Heart right ventricle (tissue), 16 donors: ENCODE measurements at regions not wholly inside any gene's neighbourhood (a gene's known extent, or its start where the extent isn't known, plus 50 kb on each side); places are given as distances from the start of the nearest gene placed in this dataset.

ENCODE experiments used
- ATAC-seq, 8 donors: fragments of 200-7000 bp; cut with Tn5 transposase; one replicate each; pipeline ENCODE4 v1.9.1; 2020; ENCODE audit warnings: mild to moderate bottlenecking in 8 of 8, moderate library complexity in 8 of 8, moderate number of reproducible peaks in 1 of 8
- DNase-seq, 2 donors: peaks; one replicate each; pipeline ENCODE4 v3.0.0-alpha.2; 2020
- H3K27ac ChIP-seq, 10 donors: fragments of 200-600 bp; sonication (generic) in 2 of 10; one replicate each; pipeline versions ENCODE4 v1.5.0 to v1.8.0; 2020 to 2022; ENCODE audit warnings: mild to moderate bottlenecking in 3 of 10
- H3K27me3 ChIP-seq, 7 donors: fragments of 200-600 bp; one replicate each; pipeline ENCODE4 v1.8.0; 2021 to 2022; ENCODE audit warnings: mild to moderate bottlenecking in 2 of 7
- H3K36me3 ChIP-seq, 9 donors: fragments of 200-600 bp; sonication (generic) in 1 of 9; one replicate each; pipeline versions ENCODE4 v1.5.0 to v1.8.0; 2020 to 2022; ENCODE audit warnings: mild to moderate bottlenecking in 2 of 9
- H3K4me1 ChIP-seq, 9 donors: fragments of 200-600 bp; sonication (generic) in 1 of 9; one replicate each; pipeline versions ENCODE4 v1.5.0 to v1.8.0; 2020 to 2022; ENCODE audit warnings: mild to moderate bottlenecking in 4 of 9
- H3K4me3 ChIP-seq, 10 donors: fragments of 200-600 bp; sonication (generic) in 2 of 10; one replicate each; pipeline versions ENCODE4 v1.5.0 to v1.8.0; 2020 to 2022; ENCODE audit warnings: mild to moderate bottlenecking in 7 of 10, moderate library complexity in 2 of 10
- H3K9me3 ChIP-seq, 11 donors: fragments of 200-600 bp in 10 of 11; sonication (generic) in 2 of 11; one replicate each; pipeline versions ENCODE4 v1.5.0 to v1.8.0; 2013 to 2022; ENCODE audit warnings: mild to moderate bottlenecking in 2 of 11, control low read depth in 1 of 11, moderate library complexity in 1 of 11
- WGBS, 2 donors: extraction: QIAGEN DNeasy Blood & Tissue Kit; methylation state at CpG; one replicate each; pipeline ENCODE4 v1.1.7; 2013; ENCODE audit warnings: inconsistent platforms in 1 of 2; 5-methylcytosine and 5-hydroxymethylcytosine counted together
- intact Hi-C, 10 donors: fragments of 100-400 bp; cut with DNase I; formaldehyde crosslinking; loops; one replicate each; pipeline versions ENCODE4 v1.11.1 to v1.14.2; 2022
- TF ChIP-seq, protein P1 (sequence below), 9 donors: fragments of 200-600 bp; sonication (generic) in 2 of 9; IDR thresholded peaks; one replicate each; pipeline versions ENCODE4 v1.5.0 to v1.8.0; 2021 to 2022; ENCODE audit warnings: antibody characterized with exemption in 9 of 9, mild to moderate bottlenecking in 5 of 9, moderate library complexity in 1 of 9
- donor health status: Arrhythmogenic right ventricular cardiomyopathy.
- donor health status: ischemic (EF 13 %, LVEDD 7.1; RV severe dilation, severe dysfunction).
- donor health status: healthy with polysubstance abuse.
- donor health status: DM: no; HTN: yes; CAD: no.
- donor health status: DM: no; HTN: no; CAD: no.
- donor health status: ischemic (EF 25% LVEDD 6.9; RV normal size, moderate dysfunction).
- donor health status: ischemic (EF 25% LVEDD 5.7; RV mildly dilated, moderate dysfunction).
- donor health status: healthy.
- donor health status: DM: yes; HTN: yes; CAD: no.
- donor health status: Ischemic cardiomyopathy.
- donor health status: ischemic (EF 35%, LVEDD 5.7; RV mildly dilated, moderate dysfunction).
- donor health status: nonischemic (EF 11% LVEDD 7.7; RV severe dilation, severe dysfunction).
- donor health status: DM: yes; HTN: yes; CAD: no.
- donor health status: PGD.
- donor health status: ischemic (EF 29% LVEDD 5.4; RV normal size, mild dysfunction).
- donor health status: nonischemic (EF 23%, LVEDD 6.1; RV moderate dilation, normal function).

- peaks cover 0 to 6% (median 0%) of the 10 kb centered on the region in 7 donors for H3K27me3 ChIP-seq
- DNase-seq, result no peak
- H3K4me3 ChIP-seq, result no peak overlapping the region
- no peak overlapping the region for H3K27ac ChIP-seq
- WGBS, 2 donors, result 85 to 88% methylated on average over 8 of the region's 8 CpGs
- no peaks in the 10 kb centered on the region for H3K9me3 ChIP-seq
- no peaks in the 10 kb centered on the region for H3K36me3 ChIP-seq
- ATAC-seq, result no peak
- intact Hi-C loops, result no loop called here
- no peaks in the 10 kb centered on the region for H3K4me1 ChIP-seq
- TF ChIP-seq, protein P1, sequence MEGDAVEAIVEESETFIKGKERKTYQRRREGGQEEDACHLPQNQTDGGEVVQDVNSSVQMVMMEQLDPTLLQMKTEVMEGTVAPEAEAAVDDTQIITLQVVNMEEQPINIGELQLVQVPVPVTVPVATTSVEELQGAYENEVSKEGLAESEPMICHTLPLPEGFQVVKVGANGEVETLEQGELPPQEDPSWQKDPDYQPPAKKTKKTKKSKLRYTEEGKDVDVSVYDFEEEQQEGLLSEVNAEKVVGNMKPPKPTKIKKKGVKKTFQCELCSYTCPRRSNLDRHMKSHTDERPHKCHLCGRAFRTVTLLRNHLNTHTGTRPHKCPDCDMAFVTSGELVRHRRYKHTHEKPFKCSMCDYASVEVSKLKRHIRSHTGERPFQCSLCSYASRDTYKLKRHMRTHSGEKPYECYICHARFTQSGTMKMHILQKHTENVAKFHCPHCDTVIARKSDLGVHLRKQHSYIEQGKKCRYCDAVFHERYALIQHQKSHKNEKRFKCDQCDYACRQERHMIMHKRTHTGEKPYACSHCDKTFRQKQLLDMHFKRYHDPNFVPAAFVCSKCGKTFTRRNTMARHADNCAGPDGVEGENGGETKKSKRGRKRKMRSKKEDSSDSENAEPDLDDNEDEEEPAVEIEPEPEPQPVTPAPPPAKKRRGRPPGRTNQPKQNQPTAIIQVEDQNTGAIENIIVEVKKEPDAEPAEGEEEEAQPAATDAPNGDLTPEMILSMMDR (IDR thresholded peaks at IDR 0.05), result no peak
Observed at GRCh38 chr6:8361259-8361658, 74.1 kb downstream of the SLC35B3 start.

- TF ChIP-seq, protein P1 (IDR thresholded peaks at IDR 0.05), result no peak
- H3K27ac ChIP-seq, result no peak overlapping the region
- H3K9me3 ChIP-seq, result no peaks in the 10 kb centered on the region
- H3K4me1 ChIP-seq, result no peaks in the 10 kb centered on the region
- H3K4me3 ChIP-seq, result no peak overlapping the region
- H3K27me3 ChIP-seq, result no peaks in the 10 kb centered on the region
- intact Hi-C loops, result no loop called here
- ATAC-seq (no peak), DNase-seq (no peak)
- 66 to 68% methylated on average over 4 of the region's 4 CpGs for WGBS, 2 donors
- H3K36me3 ChIP-seq, result no peaks in the 10 kb centered on the region
Observed at GRCh38 chr6:8352966-8353340, 82.4 kb downstream of the SLC35B3 start.

DNA sequence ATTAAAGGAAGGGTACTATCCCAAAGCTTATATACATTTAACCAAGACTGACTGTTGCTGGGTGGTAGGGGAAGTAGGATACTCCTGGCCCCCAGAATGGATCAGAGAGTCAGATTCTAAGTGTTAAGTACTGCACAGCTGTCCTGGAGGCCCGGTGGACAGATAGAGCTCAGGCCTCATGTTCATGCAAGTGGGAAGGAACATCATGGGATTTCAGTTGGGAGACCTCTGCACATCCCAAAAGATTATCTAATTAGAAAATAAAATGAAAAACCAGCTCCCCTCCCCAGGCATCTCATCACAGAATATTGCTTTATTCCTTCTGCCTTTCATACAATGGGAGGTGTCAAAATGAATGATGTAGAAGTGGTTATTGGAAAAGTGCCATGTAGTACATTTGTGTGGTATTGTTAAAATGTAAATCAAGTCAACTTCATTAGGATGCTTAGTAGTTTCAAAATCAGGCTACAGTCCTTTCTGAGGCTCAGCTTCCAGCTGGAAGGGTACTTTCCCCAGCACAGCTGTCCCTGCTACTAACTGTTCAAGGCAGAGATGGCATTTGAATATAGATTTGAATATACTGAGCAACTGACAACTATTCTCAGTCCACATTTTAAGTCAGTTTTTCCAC, 82.9 kb downstream of the SLC35B3 start:
- Histone ChIP-seq H3K36me3 (no peaks in the 10 kb centered on the region), H3K27ac (no peak overlapping the region), H3K4me3 (no peak overlapping the region), H3K27me3 (no peaks in the 10 kb centered on the region), H3K4me1 (no peaks in the 10 kb centered on the region), H3K9me3 (no peaks in the 10 kb centered on the region)
- ATAC-seq (no peak), DNase-seq (no peak)
- 82 to 93% methylated on average over 1 of the region's 1 CpG for WGBS, 2 donors
- TF ChIP-seq, protein P1 (IDR thresholded peaks at IDR 0.05), result no peak
- intact Hi-C loops, result no loop called here

DNA sequence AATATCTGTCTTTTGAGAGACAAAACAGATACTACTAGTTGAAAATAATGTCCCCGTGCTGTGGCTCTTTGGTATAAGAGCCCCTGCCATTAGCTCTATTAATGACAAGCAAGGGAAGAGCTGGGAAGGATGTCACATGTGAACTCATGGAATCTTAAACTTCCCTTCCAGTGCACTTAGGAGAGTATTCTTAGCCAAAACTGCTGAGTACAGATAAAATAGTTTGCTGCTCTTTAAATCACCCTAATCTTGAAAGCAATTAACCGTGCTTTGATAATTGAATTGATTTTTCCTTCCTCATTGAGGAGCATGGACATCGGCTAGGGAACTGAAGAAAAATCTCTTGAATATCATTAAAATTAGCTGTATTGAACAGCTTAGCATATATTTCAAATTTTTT, 91.7 kb downstream of the SLC35B3 start:
- intact Hi-C loops, result no loop called here
- Histone ChIP-seq H3K9me3 (peaks cover 0 to 11% (median 0%) of the 10 kb centered on the region in 11 donors), H3K27ac (no peak overlapping the region), H3K36me3 (no peaks in the 10 kb centered on the region), H3K4me3 (no peak overlapping the region), H3K4me1 (no peaks in the 10 kb centered on the region), H3K27me3 (peaks cover 0 to 9% (median 0%) of the 10 kb centered on the region in 7 donors)
- WGBS, 2 donors, result 24 to 34% methylated on average over 3 of the region's 3 CpGs
- ATAC-seq (no peak), DNase-seq (no peak)
- TF ChIP-seq, protein P1 (IDR thresholded peaks at IDR 0.05), result no peak
